Ishikawa (cell line): ENCODE measurements at regions not wholly inside any gene's neighbourhood (a gene's known extent, or its start where the extent isn't known, plus 50 kb on each side); places are given as distances from the start of the nearest gene placed in this dataset.

Source experiments
- CEBPB ChIP-seq: IDR thresholded peaks from 2 replicates; pipeline ENCODE4 v1.6.1; 2012
- CREB1 ChIP-seq: IDR thresholded peaks from 2 replicates; pipeline ENCODE4 v1.6.1; 2012; ENCODE audit warnings: low read depth
- EGR1 ChIP-seq: IDR thresholded peaks from 2 replicates; pipeline ENCODE4 v1.6.1; 2012
- EP300 ChIP-seq: IDR thresholded peaks from 2 replicates; pipeline ENCODE4 v1.6.1; 2012; ENCODE audit warnings: borderline replicate concordance
- FOXM1 ChIP-seq: IDR thresholded peaks from 2 replicates; pipeline ENCODE4 v1.6.1; 2012; ENCODE audit warnings: low read depth, borderline replicate concordance
- MAX ChIP-seq: IDR thresholded peaks from 2 replicates; pipeline ENCODE4 v1.6.1; 2012
- NFIC ChIP-seq: IDR thresholded peaks from 2 replicates; pipeline ENCODE4 v1.6.1; 2012
- RAD21 ChIP-seq: IDR thresholded peaks from 2 replicates; pipeline ENCODE4 v1.6.1; 2012; ENCODE audit warnings: low read depth
- REST ChIP-seq: IDR thresholded peaks from 2 replicates; pipeline ENCODE4 v1.6.1; 2012; ENCODE audit warnings: low read depth, mild to moderate bottlenecking
- TAF1 ChIP-seq: IDR thresholded peaks from 2 replicates; pipeline ENCODE4 v1.6.1; 2012; ENCODE audit warnings: low read depth, mild to moderate bottlenecking
- TCF12 ChIP-seq: IDR thresholded peaks from 2 replicates; pipeline ENCODE4 v1.6.1; 2012; ENCODE audit warnings: low read depth
- TEAD4 ChIP-seq: IDR thresholded peaks from 2 replicates; pipeline ENCODE4 v1.6.1; 2012
- USF1 ChIP-seq: IDR thresholded peaks from 2 replicates; pipeline ENCODE4 v1.6.1; 2012
- YY1 ChIP-seq: IDR thresholded peaks from 2 replicates; pipeline ENCODE4 v1.6.1; 2012; ENCODE audit warnings: low read depth
- ZBTB7A ChIP-seq: IDR thresholded peaks from 2 replicates; pipeline ENCODE4 v1.6.1; 2012; ENCODE audit warnings: low read depth

GRCh38 chr12:47364261-47364660, 284.5 kb upstream of the AMIGO2 start:
- no peak for TF ChIP-seq NFIC
- no peak for TF ChIP-seq YY1
- TF ChIP-seq TCF12, result no peak
- TF ChIP-seq RAD21, result no peak
- no peak for TF ChIP-seq EGR1
- no peak for TF ChIP-seq TAF1
- no peak for TF ChIP-seq CREB1
- no peak for TF ChIP-seq REST
- TF ChIP-seq MAX, result no peak
- TF ChIP-seq EP300, result no peak
- no peak for TF ChIP-seq TEAD4

GRCh38 chr12:47362126-47362705, 282.5 kb upstream of the AMIGO2 start:
- TF ChIP-seq TCF12 (no peak), TAF1 (no peak), YY1 (no peak), FOXM1 (no peak), EP300 (no peak), CREB1 (no peak), NFIC (no peak), EGR1 (no peak), CEBPB (no peak), ZBTB7A (no peak), RAD21 (no peak), TEAD4 (no peak), REST (no peak), MAX (no peak), USF1 (no peak)

GRCh38 chr12:47361389-47362021, 281.7 kb upstream of the AMIGO2 start:
- no peak for TF ChIP-seq NFIC
- TF ChIP-seq EP300, result no peak
- TF ChIP-seq YY1, result no peak
- TF ChIP-seq RAD21, result peak; percentile 14; the same call in 1 of the 2 replicates
- TF ChIP-seq EGR1, result no peak
- no peak for TF ChIP-seq TEAD4

GRCh38 chr12:47360771-47361388, 281.1 kb upstream of the AMIGO2 start:
- TF ChIP-seq RAD21, result no peak
- TF ChIP-seq USF1, result no peak
- TF ChIP-seq EP300, result no peak
- no peak for TF ChIP-seq ZBTB7A

- TF ChIP-seq TEAD4 (no peak), YY1 (no peak), CREB1 (no peak), ZBTB7A (no peak), EP300 (no peak), CEBPB (no peak), TCF12 (no peak), TAF1 (no peak), EGR1 (no peak), REST (no peak), FOXM1 (no peak), NFIC (no peak), USF1 (no peak), MAX (no peak)
Measured at GRCh38 chr12:47360093-47360480, 280.3 kb upstream of the AMIGO2 start.
